GM13976 (cell line): ENCODE measurements at regions not wholly inside any gene's neighbourhood (a gene's known extent, or its start where the extent isn't known, plus 50 kb on each side); places are given as distances from the start of the nearest gene placed in this dataset.

ENCODE experiments used
- DNase-seq: peaks from one replicate; pipeline ENCODE4 v3.0.0; 2012; ENCODE audit warnings: low spot score
- in situ Hi-C: fragments of 300-500 bp; cut with MboI; formaldehyde crosslinking; loops from one replicate; pipeline ENCODE4 v1.12.0; 2022; ENCODE audit warnings: low sequenced_read_pairs, mixed read lengths, inconsistent platforms; ENCODE audit not compliant: unreplicated experiment
- TF ChIP-seq, protein P1 (sequence below): IDR thresholded peaks from 2 replicates; pipeline ENCODE4 v1.5.1; 2012; ENCODE audit warnings: borderline replicate concordance, mild to moderate bottlenecking; ENCODE audit not compliant: insufficient read depth; ENCODE audit errors: extremely low read depth, missing control alignments, control extremely low read depth

GRCh38 chr12:43289426-43289801, 262.6 kb downstream of the ADAMTS20 start:
- TF ChIP-seq, protein P1, sequence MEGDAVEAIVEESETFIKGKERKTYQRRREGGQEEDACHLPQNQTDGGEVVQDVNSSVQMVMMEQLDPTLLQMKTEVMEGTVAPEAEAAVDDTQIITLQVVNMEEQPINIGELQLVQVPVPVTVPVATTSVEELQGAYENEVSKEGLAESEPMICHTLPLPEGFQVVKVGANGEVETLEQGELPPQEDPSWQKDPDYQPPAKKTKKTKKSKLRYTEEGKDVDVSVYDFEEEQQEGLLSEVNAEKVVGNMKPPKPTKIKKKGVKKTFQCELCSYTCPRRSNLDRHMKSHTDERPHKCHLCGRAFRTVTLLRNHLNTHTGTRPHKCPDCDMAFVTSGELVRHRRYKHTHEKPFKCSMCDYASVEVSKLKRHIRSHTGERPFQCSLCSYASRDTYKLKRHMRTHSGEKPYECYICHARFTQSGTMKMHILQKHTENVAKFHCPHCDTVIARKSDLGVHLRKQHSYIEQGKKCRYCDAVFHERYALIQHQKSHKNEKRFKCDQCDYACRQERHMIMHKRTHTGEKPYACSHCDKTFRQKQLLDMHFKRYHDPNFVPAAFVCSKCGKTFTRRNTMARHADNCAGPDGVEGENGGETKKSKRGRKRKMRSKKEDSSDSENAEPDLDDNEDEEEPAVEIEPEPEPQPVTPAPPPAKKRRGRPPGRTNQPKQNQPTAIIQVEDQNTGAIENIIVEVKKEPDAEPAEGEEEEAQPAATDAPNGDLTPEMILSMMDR = no peak
- no peak for DNase-seq
- in situ Hi-C loops = loop anchor here (25.0 kb wide), 2 partner anchors 702 to 802 kb away; partner anchors contain the start of gene PRICKLE1

DNA sequence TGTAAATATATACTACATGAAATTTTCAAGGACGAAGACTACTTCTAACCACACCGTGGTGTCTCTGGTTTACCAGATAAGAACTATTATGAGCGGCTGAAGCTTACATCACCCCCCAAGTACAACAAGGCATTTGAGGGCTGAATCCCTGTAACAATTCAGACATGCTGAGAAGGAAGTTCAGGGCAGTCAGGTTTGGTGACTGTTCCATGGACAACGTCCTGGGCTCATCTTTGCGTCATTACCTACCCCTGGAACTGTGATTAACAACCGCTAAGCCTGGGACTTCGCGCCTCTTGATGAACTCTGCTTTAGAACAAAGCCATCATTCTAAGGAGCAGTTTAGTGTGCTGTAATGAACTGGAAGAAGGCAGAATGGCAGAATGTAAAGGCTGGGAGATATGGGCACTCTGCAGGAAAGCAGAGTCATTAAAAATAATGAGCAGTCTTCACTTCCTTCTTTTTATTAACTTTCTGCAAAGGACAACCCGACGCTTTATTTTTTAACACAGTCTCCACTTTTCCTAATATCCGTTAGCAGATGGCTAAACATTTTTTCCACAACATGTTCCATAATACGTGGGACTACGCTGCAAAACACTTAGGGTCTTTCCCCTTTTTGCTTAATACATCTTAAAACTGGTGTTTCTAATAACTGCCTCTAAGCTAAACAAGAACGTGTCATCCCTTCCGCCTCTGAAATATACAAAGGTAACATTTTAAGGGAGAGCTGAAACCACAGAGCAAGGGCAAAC, 263.2 kb downstream of the ADAMTS20 start:
- TF ChIP-seq, protein P1 = no peak
- DNase-seq = no peak
- in situ Hi-C loops = loop anchor here (25.0 kb wide), 2 partner anchors 702 to 802 kb away; partner anchors contain the start of gene PRICKLE1

GRCh38 chr12:43287706-43288383, 264.2 kb downstream of the ADAMTS20 start:
- in situ Hi-C loops = loop anchor here (25.0 kb wide), 2 partner anchors 701 to 801 kb away; partner anchors contain the start of gene PRICKLE1
- TF ChIP-seq, protein P1 = no peak
- no peak for DNase-seq

DNA sequence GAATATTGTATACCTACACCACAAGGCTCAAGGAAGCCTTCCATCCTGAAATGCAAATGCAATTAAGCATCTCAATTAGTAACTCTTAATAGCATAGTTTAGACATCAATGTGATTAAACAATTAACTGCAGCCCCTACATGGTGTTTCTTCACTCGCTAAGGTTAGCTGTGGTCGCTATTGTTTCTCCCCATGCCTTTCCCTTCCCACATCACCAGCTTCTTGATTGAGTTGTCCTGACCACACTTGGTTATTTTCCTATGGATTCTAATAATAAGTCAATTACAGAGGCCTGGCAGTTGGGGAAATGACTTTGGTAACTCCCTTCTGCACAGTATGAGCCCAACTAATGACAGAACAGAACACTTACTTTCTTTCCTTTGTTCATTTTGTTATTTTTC, 265.0 kb downstream of the ADAMTS20 start:
- DNase-seq = no peak
- in situ Hi-C loops = loop anchor here (25.0 kb wide), 2 partner anchors 700 to 800 kb away; partner anchors contain the start of gene PRICKLE1
- TF ChIP-seq, protein P1 = no peak

GRCh38 chr12:43285159-43285598, 266.8 kb downstream of the ADAMTS20 start:
- in situ Hi-C loops = loop anchor here (25.0 kb wide), 2 partner anchors 698 to 798 kb away; partner anchors contain the start of gene PRICKLE1
- no peak for DNase-seq
- TF ChIP-seq, protein P1 = no peak

GRCh38 chr12:43284486-43285158, 267.4 kb downstream of the ADAMTS20 start:
- TF ChIP-seq, protein P1 = no peak
- in situ Hi-C loops = loop anchor here (25.0 kb wide), 2 partner anchors 697 to 797 kb away; partner anchors contain the start of gene PRICKLE1
- no peak for DNase-seq
